MM.1S (cell line): ENCODE measurements at regions not wholly inside any gene's neighbourhood (a gene's known extent, or its start where the extent isn't known, plus 50 kb on each side); places are given as distances from the start of the nearest gene placed in this dataset.

Source experiments
- CTCF ChIP-seq: fragments of 300-600 bp; sonication (generic); IDR thresholded peaks from 2 replicates; pipeline ENCODE4 v1.5.1; 2016; ENCODE audit warnings: antibody characterized with exemption, low read length, mixed read lengths
- EZH2 ChIP-seq: fragments of 300-600 bp; sonication (generic); optimal IDR thresholded peaks from 2 replicates; pipeline ENCODE3; 2017; ENCODE audit warnings: low read depth, mild to moderate bottlenecking, antibody characterized with exemption, low read length, mixed read lengths
- EZH2phosphoT487 ChIP-seq: fragments of 300-600 bp; sonication (generic); IDR thresholded peaks from 2 replicates; pipeline ENCODE4 v1.6.1; 2018; ENCODE audit warnings: antibody characterized with exemption, low read length

- no peak for TF ChIP-seq CTCF
- no peak for TF ChIP-seq EZH2
- no peak for TF ChIP-seq EZH2phosphoT487
These were observed 422.9 kb upstream of the ADAMTS9 start for GRCh38 chr3:65110661-65111060.
